ENCODE measurements at regions not wholly inside any gene's neighbourhood (a gene's known extent, or its start where the extent isn't known, plus 50 kb on each side); places are given as distances from the start of the nearest gene placed in this dataset.

- DNase-seq (ENCODE audit: low read depth in 3 of 3) = no peak
Measured at GRCh38 chr19:29372461-29372860, 153.3 kb upstream of the VSTM2B start.

- DNase-seq (ENCODE audit: low read depth in 3 of 3) = no peak
Measured at GRCh38 chr19:29372921-29373797, 152.6 kb upstream of the VSTM2B start.

GRCh38 chr19:29375429-29376119 lies 150.2 kb upstream of the VSTM2B start:
- no peak for DNase-seq (ENCODE audit: low read depth in 3 of 3)

GRCh38 chr19:29376855-29377354 lies 148.9 kb upstream of the VSTM2B start:
- no peak for DNase-seq (ENCODE audit: low read depth in 3 of 3)

- DNase-seq (ENCODE audit: low read depth in 3 of 3) = no peak
Measured at GRCh38 chr19:29378126-29378525, 147.7 kb upstream of the VSTM2B start.

- DNase-seq (ENCODE audit: low read depth in 3 of 3) = no peak
Measured at GRCh38 chr19:29378543-29379080, 147.2 kb upstream of the VSTM2B start.

- no peak for DNase-seq (ENCODE audit: low read depth in 3 of 3)
Measured at GRCh38 chr19:29379257-29380021, 146.4 kb upstream of the VSTM2B start.

- no peak for DNase-seq (ENCODE audit: low read depth in 3 of 3)
Measured at GRCh38 chr19:29380581-29380980, 145.2 kb upstream of the VSTM2B start.

GRCh38 chr19:29381353-29382203 lies 144.2 kb upstream of the VSTM2B start:
- no peak for DNase-seq (ENCODE audit: low read depth in 3 of 3)

- no peak for DNase-seq (ENCODE audit: low read depth in 3 of 3)
Measured at GRCh38 chr19:29383696-29384095, 142.1 kb upstream of the VSTM2B start.

GRCh38 chr19:29384656-29385055 lies 141.1 kb upstream of the VSTM2B start:
- no peak for DNase-seq (ENCODE audit: low read depth in 3 of 3)

- no peak for DNase-seq (ENCODE audit: low read depth in 3 of 3)
Measured at GRCh38 chr19:29385191-29385795, 140.5 kb upstream of the VSTM2B start.

GRCh38 chr19:29386970-29387369 lies 138.8 kb upstream of the VSTM2B start:
- DNase-seq (ENCODE audit: low read depth in 3 of 3) = no peak

- no peak for DNase-seq (ENCODE audit: low read depth in 3 of 3)
Measured at GRCh38 chr19:29387586-29387985, 138.2 kb upstream of the VSTM2B start.

GRCh38 chr19:29389495-29389894 lies 136.3 kb upstream of the VSTM2B start:
- DNase-seq (ENCODE audit: low read depth in 3 of 3) = no peak

GRCh38 chr19:29390742-29391141 lies 135.1 kb upstream of the VSTM2B start:
- DNase-seq (ENCODE audit: low read depth in 3 of 3) = no peak

GRCh38 chr19:29393915-29394460 lies 131.8 kb upstream of the VSTM2B start:
- DNase-seq (ENCODE audit: low read depth in 3 of 3) = no peak

- no peak for DNase-seq (ENCODE audit: low read depth in 3 of 3)
Measured at GRCh38 chr19:29395111-29395733, 130.6 kb upstream of the VSTM2B start.

- DNase-seq (ENCODE audit: low read depth in 3 of 3) = no peak
Measured at GRCh38 chr19:29395734-29396414, 129.9 kb upstream of the VSTM2B start.
